Natural killer cell (primary cell): ENCODE measurements at regions not wholly inside any gene's neighbourhood (a gene's known extent, or its start where the extent isn't known, plus 50 kb on each side); places are given as distances from the start of the nearest gene placed in this dataset.
"Not testable (repeated sequence)": the region's sequence is repeated elsewhere in the genome, so short reads cannot be mapped to it uniquely, and the experiment has no call there.

Experiments
- ATAC-seq, 3 donors: fragments of 150-1000 bp in 2 of 3; fragments of 200-7000 bp in 1 of 3; cut with Tn5 transposase; 1 replicate in 1 of 3; 2 replicates in 2 of 3; pipeline ENCODE4 v1.10.0; 2021; ENCODE audit warnings: mild to moderate bottlenecking in 2 of 3, moderate library complexity in 2 of 3
- DNase-seq, 2 donors: peaks; one replicate each; pipeline versions ENCODE4 v3.0.0 to v3.0.0-alpha.2; 2013 to 2021; ENCODE audit warnings: mixed read lengths in 1 of 2
- H3K27ac ChIP-seq: one replicate; pipeline ENCODE4 v1.5.1; 2013; ENCODE audit warnings: mild to moderate bottlenecking, low read length
- H3K27me3 ChIP-seq: one replicate; pipeline ENCODE4 v1.6.1; 2013; ENCODE audit warnings: low read length; ENCODE audit not compliant: control insufficient read depth, insufficient read depth
- H3K36me3 ChIP-seq: one replicate; pipeline ENCODE4 v1.6.1; 2013; ENCODE audit warnings: low read length; ENCODE audit not compliant: control insufficient read depth, insufficient read depth
- H3K4me1 ChIP-seq: one replicate; pipeline ENCODE4 v1.6.1; 2013; ENCODE audit warnings: low read length; ENCODE audit not compliant: control insufficient read depth, insufficient read depth
- H3K4me3 ChIP-seq: one replicate; pipeline ENCODE4 v1.5.1; 2013; ENCODE audit warnings: low read length
- H3K9me3 ChIP-seq: one replicate; pipeline ENCODE4 v1.6.1; 2013; ENCODE audit warnings: low read length; ENCODE audit not compliant: control insufficient read depth, insufficient read depth
- H3K27ac Mint-ChIP-seq, 2 donors: one replicate each; pipeline ENCODE4 v1.8.0; 2022; ENCODE audit warnings: mild to moderate bottlenecking in 2 of 2, mixed read lengths in 2 of 2, moderate library complexity in 1 of 2
- H3K27me3 Mint-ChIP-seq, 2 donors: one replicate each; pipeline ENCODE4 v1.8.0; 2022; ENCODE audit warnings: low read depth in 2 of 2, mixed read lengths in 2 of 2
- H3K36me3 Mint-ChIP-seq: one replicate; pipeline ENCODE4 v1.8.0; 2022; ENCODE audit warnings: mixed read lengths
- H3K4me1 Mint-ChIP-seq, 2 donors: one replicate each; pipeline ENCODE4 v1.8.0; 2022; ENCODE audit warnings: mixed read lengths in 2 of 2
- H3K4me3 Mint-ChIP-seq: one replicate; pipeline ENCODE4 v1.8.0; 2022; ENCODE audit warnings: mild to moderate bottlenecking, moderate library complexity, mixed read lengths
- H3K9me3 Mint-ChIP-seq, 2 donors: one replicate each; pipeline ENCODE4 v1.8.0; 2022; ENCODE audit warnings: mixed read lengths in 2 of 2
- whole genome bisulfite sequencing: methylation state at CpG from one replicate; pipeline ENCODE4 v1.1.7; 2013; ENCODE audit warnings: missing lambda C conversion rate; ENCODE audit not compliant: insufficient coverage; 5-methylcytosine and 5-hydroxymethylcytosine counted together
- intact Hi-C: fragments of 100-400 bp; cut with micrococcal nuclease; formaldehyde crosslinking; loops from one replicate; pipeline ENCODE4 v1.14.2; 2022
- TF ChIP-seq, protein P1 (sequence below): fragments of 200-600 bp; IDR thresholded peaks from one replicate; pipeline ENCODE4 v1.8.0; 2022; ENCODE audit warnings: antibody characterized with exemption

DNA sequence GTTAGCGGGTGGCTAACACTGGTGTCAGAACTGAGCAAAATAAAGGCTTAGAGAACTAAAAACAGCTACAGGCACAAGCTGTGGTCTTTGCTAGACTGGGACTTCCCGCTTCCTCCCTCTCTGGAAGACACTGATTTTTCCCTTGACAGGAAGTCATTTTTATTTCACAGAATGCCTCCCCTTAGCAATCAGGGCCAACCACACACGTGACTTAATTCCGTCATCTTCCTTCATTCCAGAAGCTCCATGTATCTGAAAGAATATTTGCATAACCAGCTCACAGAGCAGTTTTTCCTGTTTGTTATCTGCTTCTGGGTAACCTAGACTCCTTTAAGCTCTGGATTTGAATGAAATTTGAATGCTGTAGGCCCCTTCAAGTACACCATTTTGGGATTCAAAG is 327.5 kb upstream of the FRG1 start:
- TF ChIP-seq, protein P1, sequence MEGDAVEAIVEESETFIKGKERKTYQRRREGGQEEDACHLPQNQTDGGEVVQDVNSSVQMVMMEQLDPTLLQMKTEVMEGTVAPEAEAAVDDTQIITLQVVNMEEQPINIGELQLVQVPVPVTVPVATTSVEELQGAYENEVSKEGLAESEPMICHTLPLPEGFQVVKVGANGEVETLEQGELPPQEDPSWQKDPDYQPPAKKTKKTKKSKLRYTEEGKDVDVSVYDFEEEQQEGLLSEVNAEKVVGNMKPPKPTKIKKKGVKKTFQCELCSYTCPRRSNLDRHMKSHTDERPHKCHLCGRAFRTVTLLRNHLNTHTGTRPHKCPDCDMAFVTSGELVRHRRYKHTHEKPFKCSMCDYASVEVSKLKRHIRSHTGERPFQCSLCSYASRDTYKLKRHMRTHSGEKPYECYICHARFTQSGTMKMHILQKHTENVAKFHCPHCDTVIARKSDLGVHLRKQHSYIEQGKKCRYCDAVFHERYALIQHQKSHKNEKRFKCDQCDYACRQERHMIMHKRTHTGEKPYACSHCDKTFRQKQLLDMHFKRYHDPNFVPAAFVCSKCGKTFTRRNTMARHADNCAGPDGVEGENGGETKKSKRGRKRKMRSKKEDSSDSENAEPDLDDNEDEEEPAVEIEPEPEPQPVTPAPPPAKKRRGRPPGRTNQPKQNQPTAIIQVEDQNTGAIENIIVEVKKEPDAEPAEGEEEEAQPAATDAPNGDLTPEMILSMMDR = no peak
- Mint-ChIP-seq H3K9me3 (peaks cover 0 to 5% of the 10 kb centered on the region in 2 donors), H3K27me3 (no peaks in the 10 kb centered on the region), H3K4me1 (no peaks in the 10 kb centered on the region), H3K4me3 (no peak overlapping the region), H3K36me3 (no peaks in the 10 kb centered on the region), H3K27ac (no peak overlapping the region)
- H3K4me1 ChIP-seq = no peaks in the 10 kb centered on the region
- H3K4me3 ChIP-seq = no peak overlapping the region
- intact Hi-C loops = no loop called here
- no peaks in the 10 kb centered on the region for H3K27me3 ChIP-seq
- H3K27ac ChIP-seq = no peak overlapping the region
- H3K9me3 ChIP-seq = peaks cover 9% of the 10 kb centered on the region
- WGBS = 89% methylated on average over 4 of the region's 4 CpGs
- DNase-seq = no peak
- no peak for ATAC-seq
- no peaks in the 10 kb centered on the region for H3K36me3 ChIP-seq

DNA sequence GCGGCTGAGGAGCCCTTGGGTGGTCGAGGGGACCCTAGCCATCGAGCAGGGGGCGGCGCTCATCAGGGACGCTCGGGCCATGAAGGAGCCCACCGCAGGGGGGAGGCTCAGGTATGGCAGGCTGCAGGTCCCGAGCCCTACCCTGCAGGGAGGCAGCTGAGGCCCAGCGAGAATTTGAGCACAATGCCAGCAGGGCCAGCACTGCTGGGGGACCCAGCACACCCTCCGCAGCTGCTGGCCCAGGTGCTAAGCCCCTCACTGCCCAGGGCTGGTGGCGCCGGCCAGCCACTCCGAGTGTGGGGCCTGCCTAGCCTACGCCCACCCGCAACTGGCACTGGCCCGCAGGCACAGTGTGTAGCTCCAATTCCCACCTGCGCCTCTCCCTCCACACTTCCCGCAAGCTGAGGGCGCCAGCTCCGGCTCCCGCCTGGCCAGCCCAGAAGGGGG is 325.4 kb upstream of the FRG1 start:
- Mint-ChIP-seq H3K36me3 (no peaks in the 10 kb centered on the region), H3K9me3 (peaks cover 0 to 5% of the 10 kb centered on the region in 2 donors), H3K4me3 (no peak overlapping the region), H3K27ac (no peak overlapping the region), H3K4me1 (no peaks in the 10 kb centered on the region), H3K27me3 (no peaks in the 10 kb centered on the region)
- peaks cover 9% of the 10 kb centered on the region for H3K9me3 ChIP-seq
- no peak for ATAC-seq
- 92% methylated on average over 22 of the region's 22 CpGs for WGBS
- H3K36me3 ChIP-seq = no peaks in the 10 kb centered on the region
- no peak overlapping the region for H3K4me3 ChIP-seq
- no peak for DNase-seq
- no peaks in the 10 kb centered on the region for H3K4me1 ChIP-seq
- no peaks in the 10 kb centered on the region for H3K27me3 ChIP-seq
- no peak overlapping the region for H3K27ac ChIP-seq
- TF ChIP-seq, protein P1 = no peak
- intact Hi-C loops = no loop called here

DNA sequence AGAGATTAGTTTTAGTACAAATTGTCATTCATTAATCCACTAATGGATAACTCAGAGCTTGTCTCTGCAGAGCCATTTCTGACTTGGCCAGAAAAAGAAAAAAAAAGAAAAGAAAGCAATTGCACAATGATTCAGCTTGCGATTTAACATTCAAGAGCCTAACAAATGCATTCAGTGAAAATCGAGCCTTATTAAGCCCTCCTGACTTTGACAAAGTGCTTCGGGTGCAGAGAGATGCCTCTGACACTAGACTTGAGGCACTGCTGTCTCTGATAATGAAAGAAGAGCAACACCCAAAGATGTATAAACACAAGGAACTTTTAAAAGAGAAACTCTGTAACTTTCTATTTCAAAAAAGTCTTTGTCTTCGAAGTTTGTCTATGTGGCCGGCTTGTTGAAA is 322.9 kb upstream of the FRG1 start:
- intact Hi-C loops, H3K27me3 ChIP-seq, H3K36me3 ChIP-seq, ATAC-seq, H3K9me3 Mint-ChIP-seq, H3K4me1 Mint-ChIP-seq, H3K9me3 ChIP-seq, H3K27ac ChIP-seq, H3K27ac Mint-ChIP-seq, H3K4me3 Mint-ChIP-seq, H3K4me1 ChIP-seq, H3K36me3 Mint-ChIP-seq, H3K4me3 ChIP-seq, H3K27me3 Mint-ChIP-seq, DNase-seq: not testable (repeated sequence)
- WGBS = 88% methylated on average over 5 of the region's 5 CpGs

DNA sequence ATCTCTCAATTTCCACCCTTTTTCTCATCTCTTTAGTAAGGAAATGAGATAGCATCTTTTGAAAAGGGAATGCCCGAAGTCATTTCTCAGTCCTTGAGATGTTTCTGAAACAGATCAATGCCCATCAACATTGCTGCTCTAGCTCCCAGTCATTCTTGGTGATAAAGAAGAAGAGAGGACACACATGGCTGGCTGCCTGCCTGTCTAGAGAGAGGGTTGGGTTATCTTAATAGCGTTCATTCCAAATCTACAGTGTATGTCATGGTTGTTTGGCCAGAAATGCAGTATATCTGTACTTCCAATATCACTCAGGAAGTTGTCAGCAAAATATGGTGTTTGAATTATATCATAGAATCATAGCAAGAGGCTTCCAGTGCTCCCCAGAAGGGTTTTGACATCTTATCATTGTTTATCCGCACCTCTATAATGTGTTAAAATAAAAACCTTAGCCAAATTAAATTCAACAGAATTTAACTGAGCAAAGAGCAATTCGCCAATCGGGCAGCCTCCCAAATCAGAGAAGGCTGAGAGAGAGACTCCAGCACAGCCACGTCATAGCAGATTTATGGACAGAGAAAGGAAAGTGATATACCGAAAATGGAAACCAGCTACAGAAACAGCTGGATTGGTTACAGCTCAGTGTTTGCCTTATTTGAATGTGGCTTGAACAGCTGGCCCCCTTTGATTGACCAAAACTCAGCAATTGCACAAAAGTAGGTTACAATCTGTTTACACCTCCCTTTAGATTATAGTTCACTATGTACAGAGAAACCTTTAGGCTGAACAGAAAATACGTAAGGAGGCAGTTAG is 321.0 kb upstream of the FRG1 start:
- ATAC-seq, H3K27ac ChIP-seq, DNase-seq, H3K27me3 Mint-ChIP-seq, H3K36me3 ChIP-seq, H3K4me3 Mint-ChIP-seq, H3K9me3 ChIP-seq, H3K27me3 ChIP-seq, H3K4me1 Mint-ChIP-seq, intact Hi-C loops, H3K36me3 Mint-ChIP-seq, H3K27ac Mint-ChIP-seq, H3K4me1 ChIP-seq, H3K4me3 ChIP-seq, H3K9me3 Mint-ChIP-seq: not testable (repeated sequence)
- WGBS = 90% methylated on average over 6 of the region's 8 CpGs

DNA sequence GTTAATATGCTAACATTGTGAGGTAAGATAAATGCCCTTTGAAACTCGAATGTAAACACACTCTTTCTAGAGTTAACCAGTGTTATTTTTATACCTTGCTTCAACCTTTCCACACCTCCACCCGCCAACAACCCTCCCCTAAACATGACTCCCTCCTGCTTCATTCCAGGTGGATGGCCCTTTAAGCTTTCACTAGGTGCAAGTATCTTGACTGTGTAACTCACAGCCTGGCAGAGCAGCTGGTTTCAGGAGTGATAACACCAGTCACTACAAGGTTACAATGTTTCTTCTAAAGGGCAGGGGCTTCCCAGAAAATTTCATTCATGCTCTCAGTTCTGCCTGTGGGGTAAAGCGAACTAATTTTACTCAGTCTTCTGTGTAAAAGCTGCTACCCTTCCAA is 318.1 kb upstream of the FRG1 start:
- H3K9me3 Mint-ChIP-seq, H3K27me3 Mint-ChIP-seq, H3K4me3 Mint-ChIP-seq, H3K36me3 ChIP-seq, H3K9me3 ChIP-seq, DNase-seq, intact Hi-C loops, H3K4me3 ChIP-seq, H3K4me1 Mint-ChIP-seq, H3K27me3 ChIP-seq, H3K4me1 ChIP-seq, H3K27ac Mint-ChIP-seq, H3K36me3 Mint-ChIP-seq, H3K27ac ChIP-seq, ATAC-seq: not testable (repeated sequence)
- 79% methylated on average over 2 of the region's 3 CpGs for WGBS

DNA sequence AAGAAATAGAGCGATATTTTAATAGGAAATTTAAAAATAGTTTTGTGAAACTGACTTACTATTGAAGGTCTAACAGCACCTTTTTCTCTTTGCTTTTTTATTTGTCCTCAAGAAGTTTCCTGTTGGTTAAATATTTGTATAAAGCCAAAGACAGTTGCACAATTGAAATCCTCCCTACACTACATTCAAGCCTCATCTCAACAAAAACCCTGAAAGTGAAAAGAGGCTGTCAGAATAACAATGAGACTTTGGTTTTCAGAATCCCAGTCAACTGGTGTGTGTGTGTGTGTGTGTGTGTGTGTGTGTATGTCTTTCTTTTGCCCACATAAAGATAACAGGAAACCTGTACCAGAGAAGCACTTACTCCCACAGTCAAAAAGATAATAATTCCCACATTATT is 313.6 kb upstream of the FRG1 start:
- DNase-seq, intact Hi-C loops, H3K27me3 ChIP-seq, H3K27ac Mint-ChIP-seq, H3K36me3 Mint-ChIP-seq, H3K27ac ChIP-seq, H3K4me3 ChIP-seq, ATAC-seq, H3K4me3 Mint-ChIP-seq, H3K4me1 ChIP-seq, H3K36me3 ChIP-seq, H3K4me1 Mint-ChIP-seq, H3K27me3 Mint-ChIP-seq, H3K9me3 Mint-ChIP-seq, H3K9me3 ChIP-seq: not testable (repeated sequence)
- no CpG with 5 or more reads among the region's 1 CpG for WGBS

DNA sequence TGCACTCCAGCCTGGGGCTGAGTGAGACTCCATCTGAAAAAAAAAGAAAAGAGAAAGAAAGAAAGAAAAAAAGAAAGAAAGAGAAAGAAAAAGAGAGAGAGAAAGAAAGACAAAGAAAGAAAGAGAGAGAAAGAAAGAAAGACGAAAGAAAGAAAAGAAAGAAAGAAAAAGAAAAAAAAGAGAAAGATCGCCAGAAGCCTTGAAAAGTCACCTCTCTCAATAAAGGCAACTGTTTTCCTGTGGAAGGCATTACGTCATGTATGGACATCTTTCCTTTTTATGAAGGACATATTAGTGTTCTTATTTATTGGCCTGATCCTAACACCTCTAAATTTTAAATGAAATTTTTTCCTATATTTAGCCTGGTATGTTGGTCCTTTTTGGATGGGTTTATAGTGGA is 310.9 kb upstream of the FRG1 start:
- H3K4me1 ChIP-seq, H3K27ac Mint-ChIP-seq, H3K9me3 Mint-ChIP-seq, H3K36me3 Mint-ChIP-seq, H3K4me3 Mint-ChIP-seq, H3K27me3 Mint-ChIP-seq, H3K9me3 ChIP-seq, H3K36me3 ChIP-seq, H3K4me1 Mint-ChIP-seq, H3K4me3 ChIP-seq, intact Hi-C loops, H3K27me3 ChIP-seq, H3K27ac ChIP-seq, DNase-seq, ATAC-seq: not testable (repeated sequence)
- WGBS = 100% methylated on average over 1 of the region's 3 CpGs
